Astrocyte (in vitro differentiated cells and primary cell): ENCODE measurements at regions not wholly inside any gene's neighbourhood (a gene's known extent, or its start where the extent isn't known, plus 50 kb on each side); places are given as distances from the start of the nearest gene placed in this dataset.
A peak's percentile ranks its signal among the peaks of the same experiment; 100 is the strongest.

Experiments used
- DNase-seq: peaks from one replicate; pipeline ENCODE4 v3.0.0-alpha.2; 2010; ENCODE audit warnings: low read depth
- FAIRE-seq: peaks from 2 replicates; lab custom pipeline; 2011; peaks lifted over from hg19 to GRCh38; lab: Jason Lieb, UNC
- H2AFZ ChIP-seq: 2 replicates; pipeline ENCODE4 v1.6.0; 2012; ENCODE audit warnings: low read depth, low read length, inconsistent platforms
- H3K27ac ChIP-seq: 2 replicates; pipeline ENCODE4 v1.5.1; 2011; ENCODE audit warnings: low read depth, low read length, inconsistent platforms
- H3K27me3 ChIP-seq: 2 replicates; pipeline ENCODE4 v1.6.0; 2011; ENCODE audit warnings: low read length, inconsistent platforms; ENCODE audit not compliant: insufficient read depth
- H3K36me3 ChIP-seq: 2 replicates; pipeline ENCODE4 v1.5.1; 2011; ENCODE audit warnings: low read length, inconsistent platforms; ENCODE audit not compliant: insufficient read depth
- H3K4me1 ChIP-seq: 2 replicates; pipeline ENCODE4 v1.5.1; 2011; ENCODE audit warnings: low read length, inconsistent platforms; ENCODE audit not compliant: insufficient read depth
- H3K4me2 ChIP-seq: 2 replicates; pipeline ENCODE4 v1.6.0; 2012; ENCODE audit warnings: low read length, inconsistent platforms
- H3K4me3 ChIP-seq: 2 replicates; pipeline ENCODE4 v1.5.1; 2011; ENCODE audit warnings: low read depth, mild to moderate bottlenecking, low read length, inconsistent platforms; ENCODE audit not compliant: insufficient read depth
- H3K79me2 ChIP-seq: 2 replicates; pipeline ENCODE4 v1.6.0; 2012; ENCODE audit warnings: mild to moderate bottlenecking, low read length, inconsistent platforms; ENCODE audit not compliant: insufficient read depth
- H3K9ac ChIP-seq: 2 replicates; pipeline ENCODE4 v1.6.0; 2012; ENCODE audit warnings: mild to moderate bottlenecking, low read length, inconsistent platforms
- H3K9me3 ChIP-seq: 2 replicates; pipeline ENCODE4 v1.5.1; 2012; ENCODE audit warnings: low read depth, mild to moderate bottlenecking, low read length, inconsistent platforms; ENCODE audit not compliant: insufficient read depth
- H4K20me1 ChIP-seq: 2 replicates; pipeline ENCODE4 v1.6.0; 2012; ENCODE audit warnings: low read length, inconsistent platforms; ENCODE audit not compliant: insufficient read depth
- H3K27ac Mint-ChIP-seq: one replicate; pipeline ENCODE4 v1.8.0; 2021; ENCODE audit warnings: mild to moderate bottlenecking, mixed read lengths; ENCODE audit not compliant: unreplicated experiment
- H3K27me3 Mint-ChIP-seq: one replicate; pipeline ENCODE4 v1.8.0; 2021; ENCODE audit warnings: low read depth, mixed read lengths; ENCODE audit not compliant: unreplicated experiment
- H3K36me3 Mint-ChIP-seq: one replicate; pipeline ENCODE4 v1.8.0; 2021; ENCODE audit warnings: low read depth, mixed read lengths; ENCODE audit not compliant: unreplicated experiment
- H3K4me1 Mint-ChIP-seq: one replicate; pipeline ENCODE4 v1.8.0; 2021; ENCODE audit warnings: low read depth, mixed read lengths; ENCODE audit not compliant: unreplicated experiment
- H3K4me3 Mint-ChIP-seq: one replicate; pipeline ENCODE4 v1.8.0; 2021; ENCODE audit warnings: mild to moderate bottlenecking, moderate library complexity, mixed read lengths; ENCODE audit not compliant: unreplicated experiment
- H3K9me3 Mint-ChIP-seq: one replicate; pipeline ENCODE4 v1.8.0; 2021; ENCODE audit warnings: mild to moderate bottlenecking, mixed read lengths; ENCODE audit not compliant: unreplicated experiment
- EZH2 ChIP-seq: IDR thresholded peaks from 2 replicates; pipeline ENCODE4 v1.6.1; 2012; ENCODE audit warnings: mild to moderate bottlenecking, low read length, inconsistent platforms; ENCODE audit not compliant: insufficient read depth
- TF ChIP-seq, protein P1 (sequence below): IDR thresholded peaks from 2 replicates; pipeline ENCODE4 v1.5.1; 2011; ENCODE audit warnings: low read depth, mild to moderate bottlenecking, inconsistent platforms, low read length, moderate library complexity; ENCODE audit not compliant: insufficient read depth

DNA sequence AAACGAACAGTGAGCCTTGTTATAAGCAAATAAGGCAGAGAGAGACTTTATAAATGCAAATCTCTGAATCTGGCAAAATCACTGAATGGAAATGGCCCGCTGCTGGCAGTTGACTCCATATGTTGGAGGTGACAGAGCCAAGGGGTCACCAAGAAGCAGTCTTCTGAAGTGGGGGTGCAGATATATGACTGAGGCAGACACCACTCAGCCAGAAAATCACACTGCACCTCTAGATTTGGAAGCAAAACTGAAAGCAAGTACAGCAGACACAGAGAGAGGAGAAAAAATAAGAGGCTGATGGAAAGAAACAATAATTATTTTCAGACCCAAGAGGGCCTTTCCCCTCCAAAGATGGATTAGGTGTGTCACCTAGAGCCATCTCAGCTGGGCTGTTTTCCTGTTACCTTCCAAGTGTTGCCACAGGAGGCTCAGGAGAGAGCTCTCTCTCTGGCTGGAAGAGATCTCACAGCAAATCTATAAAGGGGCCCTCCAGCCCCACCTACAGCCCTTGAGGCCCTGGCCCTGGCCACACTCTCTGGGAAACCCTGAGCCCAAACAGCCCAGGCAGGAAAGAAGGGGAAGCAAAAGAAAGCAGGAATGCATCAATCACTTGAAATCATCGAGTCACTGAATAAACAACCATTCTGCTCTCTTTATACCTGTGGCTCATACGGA, 585.1 kb upstream of the PSMD7 start:
- H3K27ac Mint-ChIP-seq: peak overlapping the region; percentile 66
- Histone ChIP-seq H3K27ac (no peak overlapping the region), H3K36me3 (no peaks in the 10 kb centered on the region), H3K27me3 (no peaks in the 10 kb centered on the region), H4K20me1 (no peaks in the 10 kb centered on the region), H3K4me3 (no peak overlapping the region), H3K79me2 (no peaks in the 10 kb centered on the region), H3K9me3 (no peaks in the 10 kb centered on the region), H3K4me1 (no peaks in the 10 kb centered on the region), H3K9ac (no peak overlapping the region), H2AFZ (no peak overlapping the region), H3K4me2 (no peak overlapping the region)
- peaks cover 4% of the 10 kb centered on the region for H3K27me3 Mint-ChIP-seq
- DNase-seq: no peak
- peaks cover 8% of the 10 kb centered on the region for H3K4me1 Mint-ChIP-seq
- no peaks in the 10 kb centered on the region for H3K9me3 Mint-ChIP-seq
- TF ChIP-seq, protein P1, sequence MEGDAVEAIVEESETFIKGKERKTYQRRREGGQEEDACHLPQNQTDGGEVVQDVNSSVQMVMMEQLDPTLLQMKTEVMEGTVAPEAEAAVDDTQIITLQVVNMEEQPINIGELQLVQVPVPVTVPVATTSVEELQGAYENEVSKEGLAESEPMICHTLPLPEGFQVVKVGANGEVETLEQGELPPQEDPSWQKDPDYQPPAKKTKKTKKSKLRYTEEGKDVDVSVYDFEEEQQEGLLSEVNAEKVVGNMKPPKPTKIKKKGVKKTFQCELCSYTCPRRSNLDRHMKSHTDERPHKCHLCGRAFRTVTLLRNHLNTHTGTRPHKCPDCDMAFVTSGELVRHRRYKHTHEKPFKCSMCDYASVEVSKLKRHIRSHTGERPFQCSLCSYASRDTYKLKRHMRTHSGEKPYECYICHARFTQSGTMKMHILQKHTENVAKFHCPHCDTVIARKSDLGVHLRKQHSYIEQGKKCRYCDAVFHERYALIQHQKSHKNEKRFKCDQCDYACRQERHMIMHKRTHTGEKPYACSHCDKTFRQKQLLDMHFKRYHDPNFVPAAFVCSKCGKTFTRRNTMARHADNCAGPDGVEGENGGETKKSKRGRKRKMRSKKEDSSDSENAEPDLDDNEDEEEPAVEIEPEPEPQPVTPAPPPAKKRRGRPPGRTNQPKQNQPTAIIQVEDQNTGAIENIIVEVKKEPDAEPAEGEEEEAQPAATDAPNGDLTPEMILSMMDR: no peak
- TF ChIP-seq EZH2: no peak
- FAIRE-seq: no peak
- H3K4me3 Mint-ChIP-seq: no peak overlapping the region
- H3K36me3 Mint-ChIP-seq: no peaks in the 10 kb centered on the region

DNA sequence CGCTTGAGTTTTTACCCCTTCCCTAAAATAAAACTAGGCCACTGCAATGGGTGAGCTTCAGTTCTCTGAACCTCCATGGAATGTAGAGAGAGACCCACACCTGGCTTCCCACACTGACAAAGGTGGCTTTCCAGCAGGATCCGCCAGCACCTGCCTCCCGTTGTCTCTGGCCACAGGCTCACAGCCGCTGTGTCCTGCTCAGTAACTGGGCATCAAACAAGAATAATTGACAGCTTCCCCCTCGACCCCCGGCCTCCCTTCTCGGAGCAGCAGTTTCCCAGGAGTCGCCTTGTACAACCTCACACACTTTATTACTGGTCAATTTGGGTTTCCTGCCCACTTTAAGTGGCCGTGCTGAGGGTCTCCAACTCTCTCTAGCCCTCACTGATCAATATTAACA, 586.1 kb upstream of the PSMD7 start:
- Mint-ChIP-seq H3K36me3 (no peaks in the 10 kb centered on the region), H3K27me3 (peaks cover 4% of the 10 kb centered on the region), H3K9me3 (no peaks in the 10 kb centered on the region), H3K27ac (no peak overlapping the region), H3K4me1 (peaks cover 8% of the 10 kb centered on the region), H3K4me3 (no peak overlapping the region)
- Histone ChIP-seq H3K4me3 (no peak overlapping the region), H3K9me3 (no peaks in the 10 kb centered on the region), H3K27me3 (no peaks in the 10 kb centered on the region), H3K4me1 (no peaks in the 10 kb centered on the region), H3K27ac (no peak overlapping the region), H2AFZ (no peak overlapping the region), H3K4me2 (no peak overlapping the region), H3K79me2 (no peaks in the 10 kb centered on the region), H4K20me1 (no peaks in the 10 kb centered on the region), H3K36me3 (no peaks in the 10 kb centered on the region), H3K9ac (no peak overlapping the region)
- DNase-seq (no peak), FAIRE-seq (no peak)
- no peak for TF ChIP-seq EZH2
- TF ChIP-seq, protein P1: no peak

DNA sequence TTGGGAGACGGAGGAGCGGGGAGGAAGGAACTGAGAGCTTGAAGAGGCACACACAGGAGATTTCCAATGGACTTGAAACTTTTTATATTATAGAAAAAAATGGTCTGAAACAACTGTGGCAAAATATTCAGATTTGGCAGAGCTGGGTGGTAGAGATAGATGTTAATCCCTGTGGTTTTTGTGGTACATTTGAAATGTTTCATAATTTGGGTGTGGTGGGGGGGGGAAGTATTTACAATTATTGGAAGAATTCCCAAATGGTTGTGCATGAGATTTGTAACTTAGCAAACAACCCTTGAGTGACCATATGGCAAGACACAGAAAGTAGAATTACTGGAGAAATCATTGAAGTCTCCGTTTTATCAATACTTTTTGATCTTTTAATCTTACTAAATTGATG, 588.8 kb upstream of the PSMD7 start:
- no peaks in the 10 kb centered on the region for H4K20me1 ChIP-seq
- no peaks in the 10 kb centered on the region for H3K79me2 ChIP-seq
- H2AFZ ChIP-seq: no peak overlapping the region
- no peak overlapping the region for H3K9ac ChIP-seq
- H3K27me3 Mint-ChIP-seq: peaks cover 4% of the 10 kb centered on the region
- no peaks in the 10 kb centered on the region for H3K9me3 ChIP-seq
- peaks cover 5% of the 10 kb centered on the region for H3K9me3 Mint-ChIP-seq
- H3K27ac Mint-ChIP-seq: no peak overlapping the region
- H3K4me3 Mint-ChIP-seq: no peak overlapping the region
- H3K36me3 ChIP-seq: no peaks in the 10 kb centered on the region
- no peak overlapping the region for H3K4me2 ChIP-seq
- H3K27ac ChIP-seq: no peak overlapping the region
- H3K4me1 ChIP-seq: no peaks in the 10 kb centered on the region
- H3K4me3 ChIP-seq: no peak overlapping the region
- H3K36me3 Mint-ChIP-seq: no peaks in the 10 kb centered on the region
- FAIRE-seq: no peak
- no peak for TF ChIP-seq EZH2
- TF ChIP-seq, protein P1: no peak
- peaks cover 8% of the 10 kb centered on the region for H3K4me1 Mint-ChIP-seq
- no peak for DNase-seq
- H3K27me3 ChIP-seq: no peaks in the 10 kb centered on the region
